ENCODE measurements at regions not wholly inside any gene's neighbourhood (a gene's known extent, or its start where the extent isn't known, plus 50 kb on each side); places are given as distances from the start of the nearest gene placed in this dataset.

DNA sequence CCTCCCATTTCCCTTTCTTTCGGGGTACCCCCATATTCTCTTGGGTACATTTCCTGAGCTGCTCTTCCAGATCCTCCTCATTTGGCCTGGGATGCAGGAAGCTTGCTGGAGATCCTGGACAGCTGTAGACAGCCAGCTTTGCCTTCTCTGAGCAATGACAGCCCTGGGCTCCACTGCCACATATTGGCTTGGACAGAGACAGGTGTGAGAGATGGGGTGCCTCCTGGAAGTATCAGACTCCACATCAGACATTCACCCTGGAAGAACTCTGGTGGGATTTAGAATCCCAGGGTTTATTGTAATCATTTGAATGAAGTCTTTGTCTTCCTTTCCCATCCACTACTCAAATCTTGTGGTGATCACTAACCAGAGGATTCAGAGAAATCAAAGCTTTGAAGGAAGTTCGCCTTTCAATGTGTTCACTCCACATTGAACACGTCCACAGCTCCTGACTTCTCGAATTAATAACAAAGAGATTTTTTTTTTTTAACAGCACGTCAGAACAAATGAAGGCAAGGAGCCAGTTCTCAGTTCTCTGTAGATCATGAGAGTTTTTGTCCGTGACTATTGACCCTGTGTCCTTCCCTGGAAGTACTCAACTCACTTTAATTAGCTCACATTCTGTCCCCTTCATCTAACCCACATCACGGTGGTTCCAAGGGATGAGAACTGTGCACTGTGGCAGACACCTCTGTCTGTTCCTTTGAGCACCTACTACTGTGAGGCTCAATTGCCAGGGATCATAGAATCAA lies 377.6 kb upstream of the TRIB2 start:
- H3K9ac ChIP-seq: no peak overlapping the region
- H3K36me3 ChIP-seq: no peaks in the 10 kb centered on the region; the same call in 1 of the 2 replicates
- H3K4me1 ChIP-seq: peaks cover 13% of the 10 kb centered on the region
- H3K4me2 ChIP-seq: no peak overlapping the region
- no peaks in the 10 kb centered on the region for H4K20me1 ChIP-seq
- no peak overlapping the region for H3K4me3 ChIP-seq
- peaks cover 25% of the 10 kb centered on the region for H3K9me3 ChIP-seq
- H3K27ac ChIP-seq: no peak overlapping the region
- no peaks in the 10 kb centered on the region for H3K27me3 ChIP-seq
- no peak for TF ChIP-seq Cebpa-rat (IDR thresholded peaks at IDR 0.05)

DNA sequence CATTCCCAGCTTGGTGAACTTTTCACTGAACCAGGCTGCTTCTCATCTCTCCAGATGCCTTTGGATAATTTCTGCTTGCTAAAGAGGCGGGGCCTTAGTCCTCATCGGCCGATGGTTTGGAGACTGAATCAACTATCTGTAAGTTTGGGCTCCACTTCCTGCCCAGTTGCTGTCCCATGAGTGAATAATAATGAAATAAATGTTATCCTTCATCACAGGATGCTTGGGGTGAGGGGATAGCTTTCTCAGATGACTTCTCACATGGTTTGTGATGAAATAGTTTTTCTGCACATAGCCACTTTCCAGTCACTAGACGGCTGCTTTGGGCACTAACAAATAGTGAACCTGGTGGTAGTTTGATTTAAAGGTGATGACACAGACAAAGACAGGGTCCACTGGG lies 376.6 kb upstream of the TRIB2 start:
- no peak overlapping the region for H3K4me3 ChIP-seq
- H3K27ac ChIP-seq: no peak overlapping the region
- no peak overlapping the region for H3K9ac ChIP-seq
- TF ChIP-seq Cebpa-rat (IDR thresholded peaks at IDR 0.05): no peak
- H3K9me3 ChIP-seq: peaks cover 25% of the 10 kb centered on the region
- H3K4me2 ChIP-seq: no peak overlapping the region
- H3K36me3 ChIP-seq: no peaks in the 10 kb centered on the region; the same call in 1 of the 2 replicates
- no peaks in the 10 kb centered on the region for H4K20me1 ChIP-seq
- peaks cover 3% of the 10 kb centered on the region for H3K4me1 ChIP-seq
- no peaks in the 10 kb centered on the region for H3K27me3 ChIP-seq

- Histone ChIP-seq H3K4me3 (no peak overlapping the region), H3K9me3 (peaks cover 18% of the 10 kb centered on the region), H3K27ac (no peak overlapping the region), H4K20me1 (no peaks in the 10 kb centered on the region), H3K4me2 (no peak overlapping the region), H3K36me3 (no peaks in the 10 kb centered on the region), H3K9ac (no peak overlapping the region), H3K27me3 (no peaks in the 10 kb centered on the region), H3K4me1 (no peaks in the 10 kb centered on the region)
- no peak for TF ChIP-seq Cebpa-rat (IDR thresholded peaks at IDR 0.05)
These were observed 375.5 kb upstream of the TRIB2 start for GRCh38 chr2:12341215-12341614.

DNA sequence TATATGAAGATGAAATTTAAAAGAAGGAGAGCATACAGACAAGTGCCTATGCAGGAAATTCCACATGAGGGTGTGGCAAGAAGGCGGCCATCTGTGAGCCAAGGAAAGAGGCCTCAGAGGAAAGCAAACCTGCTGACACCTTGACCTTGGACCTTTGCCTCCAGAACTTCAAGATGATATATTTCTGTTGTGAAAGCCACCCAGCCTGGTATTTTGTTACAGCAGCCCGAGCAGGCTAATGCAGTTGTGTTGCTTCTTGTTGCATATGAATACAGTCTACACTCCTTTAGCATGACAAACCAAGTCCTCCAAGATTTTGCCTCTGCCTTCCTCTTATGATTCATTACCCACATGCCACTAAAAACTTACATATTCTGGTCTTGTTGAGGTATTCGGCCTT lies 374.8 kb upstream of the TRIB2 start:
- Histone ChIP-seq H4K20me1 (no peaks in the 10 kb centered on the region), H3K27me3 (no peaks in the 10 kb centered on the region), H3K9ac (no peak overlapping the region), H3K4me3 (no peak overlapping the region), H3K4me1 (no peaks in the 10 kb centered on the region), H3K27ac (no peak overlapping the region), H3K9me3 (peaks cover 11% of the 10 kb centered on the region), H3K36me3 (no peaks in the 10 kb centered on the region), H3K4me2 (no peak overlapping the region)
- no peak for TF ChIP-seq Cebpa-rat (IDR thresholded peaks at IDR 0.05)

DNA sequence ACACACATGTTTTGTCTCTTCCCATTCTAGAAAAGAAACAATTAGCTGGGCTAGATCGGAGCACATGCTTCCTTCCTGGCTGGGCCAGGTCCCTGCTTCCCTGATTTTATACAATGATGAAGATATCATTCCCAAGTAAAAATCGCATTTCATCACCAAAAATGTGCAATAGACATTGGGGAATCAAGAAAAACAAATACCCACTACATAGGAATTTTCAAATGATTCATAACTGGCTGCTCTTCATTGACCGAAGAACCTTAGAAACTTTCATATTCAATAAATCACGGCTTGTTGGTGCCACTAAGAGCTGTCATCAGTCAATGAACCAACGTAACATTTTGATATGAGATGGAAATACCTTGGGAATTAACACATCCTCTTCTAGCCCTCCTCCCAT lies 373.6 kb upstream of the TRIB2 start:
- H3K36me3 ChIP-seq: no peaks in the 10 kb centered on the region
- H3K9me3 ChIP-seq: peaks cover 7% of the 10 kb centered on the region; the same call in 1 of the 2 replicates
- no peaks in the 10 kb centered on the region for H3K4me1 ChIP-seq
- H3K27ac ChIP-seq: no peak overlapping the region
- no peaks in the 10 kb centered on the region for H4K20me1 ChIP-seq
- H3K27me3 ChIP-seq: no peaks in the 10 kb centered on the region
- no peak for TF ChIP-seq Cebpa-rat (IDR thresholded peaks at IDR 0.05)
- no peak overlapping the region for H3K4me2 ChIP-seq
- H3K9ac ChIP-seq: no peak overlapping the region
- H3K4me3 ChIP-seq: no peak overlapping the region

DNA sequence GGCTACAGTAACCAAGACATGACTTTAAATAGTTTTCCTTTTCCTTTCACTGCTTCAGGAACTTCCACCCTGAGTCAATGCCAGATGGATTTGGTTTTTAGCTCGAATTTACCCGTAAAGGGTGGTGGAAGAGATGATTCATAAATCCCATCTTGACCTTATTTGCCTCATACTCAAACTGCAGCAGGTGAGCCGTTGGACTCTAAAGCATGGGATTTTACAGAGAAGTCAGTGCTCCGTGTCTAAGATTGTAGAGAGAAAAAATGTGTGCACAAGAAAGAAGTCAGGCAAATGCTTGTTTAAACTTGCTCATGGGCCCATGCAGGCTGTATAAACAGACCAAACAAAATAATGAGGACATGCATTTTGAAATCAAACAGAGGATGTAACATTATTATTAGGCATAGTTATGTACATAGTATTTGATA lies 369.7 kb upstream of the TRIB2 start:
- H3K27me3 ChIP-seq: no peaks in the 10 kb centered on the region

GRCh38 chr2:12348216-12348615 lies 368.5 kb upstream of the TRIB2 start:
- TF ChIP-seq Cebpa-rat (IDR thresholded peaks at IDR 0.05): no peak
- Histone ChIP-seq H3K27me3 (no peaks in the 10 kb centered on the region), H3K9ac (no peak overlapping the region), H3K9me3 (peaks cover 7% of the 10 kb centered on the region; the same call in 1 of the 2 replicates), H3K4me3 (no peak overlapping the region), H3K4me1 (no peaks in the 10 kb centered on the region), H4K20me1 (no peaks in the 10 kb centered on the region), H3K27ac (no peak overlapping the region), H3K4me2 (no peak overlapping the region), H3K36me3 (no peaks in the 10 kb centered on the region)

More for the DNA sequence above, 369.7 kb upstream of the TRIB2 start:
- Histone ChIP-seq H3K9me3 (peaks cover 7% of the 10 kb centered on the region; the same call in 1 of the 2 replicates), H3K9ac (no peak overlapping the region), H3K36me3 (no peaks in the 10 kb centered on the region), H3K4me3 (no peak overlapping the region), H3K27ac (no peak overlapping the region), H3K4me1 (no peaks in the 10 kb centered on the region), H4K20me1 (no peaks in the 10 kb centered on the region), H3K4me2 (no peak overlapping the region)
- no peak for TF ChIP-seq Cebpa-rat (IDR thresholded peaks at IDR 0.05)

DNA sequence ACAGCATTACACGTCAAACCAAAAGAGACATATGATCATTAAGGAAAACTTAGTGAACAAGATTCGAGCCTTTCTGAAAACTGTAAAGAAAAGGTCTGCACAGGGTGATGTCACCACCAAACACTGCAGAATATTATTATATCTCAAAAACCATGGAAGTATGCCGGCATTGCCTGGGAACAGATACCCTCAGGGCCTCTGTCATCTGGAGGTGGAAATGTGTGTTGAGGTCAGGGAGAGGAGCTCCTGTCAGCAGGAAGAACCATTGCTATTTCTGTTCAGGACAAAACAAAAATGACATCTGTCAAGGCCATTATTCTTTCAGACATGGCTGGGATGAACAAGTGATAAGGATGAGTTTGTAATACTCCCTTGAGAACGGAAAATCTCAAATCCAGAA lies 365.9 kb upstream of the TRIB2 start:
- Histone ChIP-seq H3K36me3 (no peaks in the 10 kb centered on the region), H3K4me3 (no peak overlapping the region), H3K4me1 (no peaks in the 10 kb centered on the region), H3K9ac (no peak overlapping the region), H3K4me2 (no peak overlapping the region), H4K20me1 (no peaks in the 10 kb centered on the region), H3K9me3 (peaks cover 8% of the 10 kb centered on the region), H3K27me3 (no peaks in the 10 kb centered on the region), H3K27ac (no peak overlapping the region)
- TF ChIP-seq Cebpa-rat (IDR thresholded peaks at IDR 0.05): no peak

DNA sequence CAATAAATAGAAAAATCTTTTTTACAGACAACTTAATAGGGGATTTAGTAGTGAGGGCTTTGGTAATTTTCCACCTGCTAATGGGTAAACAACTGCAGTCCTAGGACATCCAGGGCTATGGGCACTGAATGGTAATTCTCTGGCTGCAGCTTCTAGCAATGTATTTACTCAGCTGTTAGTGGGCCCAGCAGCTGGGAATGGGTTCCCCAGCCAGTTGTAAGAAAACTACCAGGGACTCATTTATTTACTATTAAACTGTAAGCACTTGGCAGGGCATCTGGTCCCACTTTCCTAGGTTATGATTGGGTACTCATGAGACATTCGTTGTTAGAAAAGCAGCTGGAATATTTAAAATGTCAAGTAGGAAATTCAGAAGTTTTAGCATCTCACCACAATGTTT lies 363.8 kb upstream of the TRIB2 start:
- H3K27ac ChIP-seq: no peak overlapping the region
- H3K4me2 ChIP-seq: no peak overlapping the region
- no peaks in the 10 kb centered on the region for H3K36me3 ChIP-seq
- no peak overlapping the region for H3K9ac ChIP-seq
- no peak overlapping the region for H3K4me3 ChIP-seq
- peaks cover 15% of the 10 kb centered on the region for H3K9me3 ChIP-seq
- H4K20me1 ChIP-seq: no peaks in the 10 kb centered on the region
- no peaks in the 10 kb centered on the region for H3K27me3 ChIP-seq
- H3K4me1 ChIP-seq: no peaks in the 10 kb centered on the region
- TF ChIP-seq Cebpa-rat (IDR thresholded peaks at IDR 0.05): no peak

GRCh38 chr2:12361506-12361905 lies 355.2 kb upstream of the TRIB2 start:
- H3K27ac ChIP-seq: no peak overlapping the region
- no peak for TF ChIP-seq Cebpa-rat (IDR thresholded peaks at IDR 0.05)
- H3K9me3 ChIP-seq: peaks cover 12% of the 10 kb centered on the region; the same call in 1 of the 2 replicates
- no peaks in the 10 kb centered on the region for H4K20me1 ChIP-seq
- no peak overlapping the region for H3K4me2 ChIP-seq
- no peak overlapping the region for H3K9ac ChIP-seq
- no peaks in the 10 kb centered on the region for H3K4me1 ChIP-seq
- no peaks in the 10 kb centered on the region for H3K36me3 ChIP-seq
- H3K4me3 ChIP-seq: no peak overlapping the region
- no peaks in the 10 kb centered on the region for H3K27me3 ChIP-seq
